AG09309 (cell line): ENCODE measurements at regions not wholly inside any gene's neighbourhood (a gene's known extent, or its start where the extent isn't known, plus 50 kb on each side); places are given as distances from the start of the nearest gene placed in this dataset.

Experiments used
- DNase-seq: peaks from one replicate; pipeline ENCODE4 v3.0.0-alpha.2; 2010; ENCODE audit warnings: low read depth
- H3K4me3 ChIP-seq: 2 replicates; pipeline ENCODE4 v1.5.1; 2011; ENCODE audit warnings: mild to moderate bottlenecking, low read depth, low read length, moderate library complexity; ENCODE audit not compliant: control insufficient read depth
- TF ChIP-seq, protein P1 (sequence below): IDR thresholded peaks from 2 replicates; pipeline ENCODE4 v1.5.1; 2011; ENCODE audit warnings: mild to moderate bottlenecking, low read depth, low read length, inconsistent platforms; ENCODE audit not compliant: insufficient read depth, control insufficient read depth; ENCODE audit errors: missing control alignments

DNA sequence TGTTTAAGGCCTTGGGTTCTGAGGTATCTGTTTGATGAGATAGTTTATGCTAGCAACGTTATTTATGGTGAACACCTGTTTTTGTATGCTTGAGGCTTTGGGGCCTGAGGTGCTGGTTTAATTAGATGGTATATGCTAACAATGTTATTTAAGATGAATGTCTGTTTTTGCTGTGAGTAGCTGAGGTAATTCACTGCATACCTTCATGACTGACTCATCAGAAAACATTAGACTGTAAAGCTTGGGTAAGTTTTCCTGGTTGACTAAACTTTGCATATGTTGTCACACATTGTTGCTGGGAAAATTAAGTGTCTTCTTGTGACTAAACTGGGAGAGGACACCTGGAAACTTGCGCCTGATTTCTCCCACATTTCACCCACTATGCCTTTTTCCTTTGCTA lies 1026.6 kb downstream of the RAPGEF2 start:
- TF ChIP-seq, protein P1, sequence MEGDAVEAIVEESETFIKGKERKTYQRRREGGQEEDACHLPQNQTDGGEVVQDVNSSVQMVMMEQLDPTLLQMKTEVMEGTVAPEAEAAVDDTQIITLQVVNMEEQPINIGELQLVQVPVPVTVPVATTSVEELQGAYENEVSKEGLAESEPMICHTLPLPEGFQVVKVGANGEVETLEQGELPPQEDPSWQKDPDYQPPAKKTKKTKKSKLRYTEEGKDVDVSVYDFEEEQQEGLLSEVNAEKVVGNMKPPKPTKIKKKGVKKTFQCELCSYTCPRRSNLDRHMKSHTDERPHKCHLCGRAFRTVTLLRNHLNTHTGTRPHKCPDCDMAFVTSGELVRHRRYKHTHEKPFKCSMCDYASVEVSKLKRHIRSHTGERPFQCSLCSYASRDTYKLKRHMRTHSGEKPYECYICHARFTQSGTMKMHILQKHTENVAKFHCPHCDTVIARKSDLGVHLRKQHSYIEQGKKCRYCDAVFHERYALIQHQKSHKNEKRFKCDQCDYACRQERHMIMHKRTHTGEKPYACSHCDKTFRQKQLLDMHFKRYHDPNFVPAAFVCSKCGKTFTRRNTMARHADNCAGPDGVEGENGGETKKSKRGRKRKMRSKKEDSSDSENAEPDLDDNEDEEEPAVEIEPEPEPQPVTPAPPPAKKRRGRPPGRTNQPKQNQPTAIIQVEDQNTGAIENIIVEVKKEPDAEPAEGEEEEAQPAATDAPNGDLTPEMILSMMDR, result no peak
- no peak for DNase-seq
- H3K4me3 ChIP-seq, result no peak overlapping the region

DNA sequence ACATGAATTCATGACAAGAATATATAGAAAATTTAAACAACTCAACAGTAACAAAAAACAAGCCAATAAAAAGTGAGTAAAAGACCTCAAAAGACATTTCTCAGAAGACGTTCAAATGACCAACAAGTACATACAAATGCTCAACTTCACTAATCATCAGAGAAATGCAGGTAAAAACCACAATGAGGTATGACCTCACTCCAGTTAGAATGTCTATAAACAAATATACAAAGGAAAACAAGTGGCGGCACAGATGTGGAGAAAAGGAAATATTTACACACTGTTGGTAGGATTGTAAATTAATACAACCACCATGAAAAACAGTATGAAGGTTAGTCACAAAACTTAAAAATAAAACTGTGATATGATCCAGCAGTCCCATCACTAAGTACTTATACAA lies 1033.1 kb downstream of the RAPGEF2 start:
- DNase-seq, result no peak
- H3K4me3 ChIP-seq, result no peak overlapping the region
- TF ChIP-seq, protein P1, result no peak

DNA sequence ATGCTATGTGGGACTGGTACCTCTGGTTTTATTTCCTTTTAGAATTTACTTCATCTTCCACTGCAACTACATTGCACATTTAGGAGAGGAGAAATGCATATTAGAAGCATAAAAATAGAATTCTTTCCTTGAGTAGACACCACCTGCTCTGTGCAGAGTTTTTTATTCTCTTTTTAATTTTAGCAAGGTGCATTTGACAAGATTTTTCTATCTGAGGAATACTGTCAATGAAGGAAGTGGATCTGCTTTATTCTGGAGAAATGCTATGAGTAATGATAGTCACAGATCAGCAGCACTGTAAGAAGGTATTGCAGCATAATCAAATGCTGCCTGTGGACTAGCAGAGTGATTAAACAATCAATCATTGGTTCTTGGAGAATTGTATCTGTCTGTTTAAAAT lies 1038.3 kb downstream of the RAPGEF2 start:
- TF ChIP-seq, protein P1, result no peak
- no peak overlapping the region for H3K4me3 ChIP-seq
- no peak for DNase-seq

DNA sequence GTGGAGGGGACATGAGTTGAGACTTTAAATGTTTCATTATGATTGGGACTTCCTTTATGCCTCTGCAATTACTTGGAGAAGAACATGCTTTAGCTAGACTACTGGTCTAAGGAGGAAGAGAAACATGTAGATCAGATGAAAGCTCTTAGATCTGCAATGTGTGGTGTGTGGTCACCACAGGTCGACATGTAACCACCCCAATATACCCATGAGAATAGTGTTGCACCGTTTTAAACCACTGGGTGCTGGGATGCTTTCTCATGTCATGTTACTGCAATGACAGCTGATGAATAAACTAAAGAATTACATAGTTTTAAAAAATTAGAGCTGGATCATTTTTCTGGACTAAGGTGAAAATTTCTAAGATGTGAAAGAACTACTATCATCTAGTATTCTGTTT lies 1039.7 kb downstream of the RAPGEF2 start:
- TF ChIP-seq, protein P1, result no peak
- DNase-seq, result no peak
- H3K4me3 ChIP-seq, result no peak overlapping the region

DNA sequence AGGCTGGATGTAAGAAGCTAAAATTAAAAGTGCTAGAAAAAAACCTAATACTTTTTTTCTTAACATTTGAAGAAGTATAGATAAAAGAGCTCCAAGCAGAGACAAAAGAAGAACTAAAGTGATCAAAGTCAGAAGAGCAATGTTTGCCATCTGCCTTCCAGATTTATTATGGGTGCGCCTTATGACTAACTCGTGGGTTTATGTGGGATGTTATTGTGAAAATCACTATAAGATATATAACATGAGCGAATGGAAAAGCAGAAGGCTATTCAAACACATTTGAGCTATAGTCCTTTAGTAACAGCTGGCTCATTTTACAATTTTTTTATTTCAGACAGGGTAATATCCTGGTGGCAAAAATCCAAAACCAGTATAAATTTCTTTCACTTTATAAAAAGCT lies 1040.7 kb downstream of the RAPGEF2 start:
- H3K4me3 ChIP-seq, result no peak overlapping the region
- TF ChIP-seq, protein P1, result no peak
- no peak for DNase-seq

DNA sequence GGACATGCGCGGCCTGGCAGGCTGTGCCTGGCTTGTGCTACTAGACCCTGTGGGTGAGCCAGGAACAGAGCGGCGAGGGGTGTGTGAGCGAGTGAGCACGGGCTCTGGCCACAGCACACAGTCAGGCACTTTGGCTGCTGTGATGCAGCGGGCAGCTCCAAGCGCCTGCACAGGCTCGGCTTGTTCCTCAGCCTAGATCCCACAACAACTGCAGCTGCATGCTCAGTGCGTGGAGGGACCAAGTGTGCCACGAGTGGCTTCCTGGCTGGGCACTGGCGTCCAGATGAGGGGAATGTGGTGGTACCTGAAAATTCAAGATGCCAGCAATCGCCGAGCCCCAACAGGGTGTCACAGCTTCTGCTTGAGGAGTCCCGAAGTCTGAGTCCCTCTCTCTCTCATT lies 1056.6 kb downstream of the RAPGEF2 start:
- TF ChIP-seq, protein P1, result no peak
- H3K4me3 ChIP-seq, result no peak overlapping the region
- DNase-seq, result no peak

DNA sequence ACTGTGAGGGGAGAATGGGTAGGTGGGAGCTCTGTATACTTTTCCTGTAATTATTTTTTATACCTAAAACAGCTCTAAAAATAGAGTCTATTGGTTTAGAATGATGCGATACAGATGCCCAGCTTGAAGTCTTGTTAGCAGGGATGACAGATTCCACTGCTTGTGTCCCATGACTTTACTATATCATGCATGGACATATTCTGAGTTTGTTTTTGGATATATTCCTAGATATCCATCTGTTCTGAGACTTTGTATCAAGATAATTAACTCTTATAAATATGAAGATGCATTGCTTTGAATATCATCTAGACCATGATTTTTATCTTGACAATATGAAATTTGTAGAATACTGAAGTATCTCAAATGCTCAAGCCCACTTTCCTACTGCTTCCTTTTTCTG lies 1058.1 kb downstream of the RAPGEF2 start:
- no peak for DNase-seq
- no peak overlapping the region for H3K4me3 ChIP-seq
- TF ChIP-seq, protein P1, result no peak
